ENCODE measurements at regions not wholly inside any gene's neighbourhood (a gene's known extent, or its start where the extent isn't known, plus 50 kb on each side); places are given as distances from the start of the nearest gene placed in this dataset.

DNA sequence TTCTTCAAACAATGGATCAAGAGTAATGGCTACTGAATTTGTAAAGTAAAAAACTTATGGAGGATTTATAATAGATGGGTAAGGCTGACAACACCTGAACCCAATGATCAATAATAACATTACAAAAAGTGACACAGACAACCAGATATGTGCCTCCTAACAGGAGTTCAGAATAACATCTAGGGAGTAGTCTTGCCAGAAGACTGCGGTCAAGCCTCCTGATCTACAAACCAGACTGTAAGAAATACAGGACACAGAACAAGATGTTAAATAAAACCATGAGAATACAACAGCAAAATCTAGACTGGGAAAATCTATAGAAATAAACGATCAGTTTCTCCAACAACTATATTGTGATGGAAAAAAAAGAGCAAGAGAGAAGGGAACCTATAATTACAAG is 262.6 kb upstream of the TMTC1 start:
- DNase-seq (ENCODE audit: insufficient read length, low spot score) (no peak), FAIRE-seq (no peak)
- TF ChIP-seq POLR2A (IDR thresholded peaks at IDR 0.05; ENCODE audit: low read depth, low read length) (no peak), PAX5 (IDR thresholded peaks at IDR 0.05; ENCODE audit: insufficient read depth, low read length, severe bottlenecking) (no peak), SPI1 (IDR thresholded peaks at IDR 0.05; ENCODE audit: low read depth, low read length) (no peak), POU2F2 (IDR thresholded peaks at IDR 0.05; ENCODE audit: low read depth, low read length) (no peak), TAF1 (IDR thresholded peaks at IDR 0.05; ENCODE audit: low read depth, low read length) (no peak), POLR2AphosphoS5 (IDR thresholded peaks at IDR 0.05; ENCODE audit: low read depth, low read length) (no peak)

DNA sequence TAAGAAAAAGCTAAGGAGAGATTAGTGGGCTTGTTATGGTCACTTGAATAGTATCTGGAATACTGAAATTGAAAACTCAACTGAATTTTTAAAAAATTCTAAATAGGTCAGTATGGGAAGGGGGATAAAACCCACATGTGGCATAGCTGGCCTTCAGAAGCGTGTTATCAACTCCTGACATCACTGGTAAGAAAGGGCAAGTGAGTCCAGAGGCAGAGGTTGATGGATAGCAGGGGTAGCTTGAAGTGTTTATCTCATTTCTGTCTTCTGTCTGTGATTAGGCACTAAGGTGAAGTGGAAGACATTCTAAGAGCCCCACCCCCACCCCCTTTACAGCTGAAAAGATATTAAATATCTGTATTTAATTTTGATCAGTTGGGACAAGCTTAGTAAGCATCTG is 261.4 kb upstream of the TMTC1 start:
- no peak for DNase-seq (ENCODE audit: insufficient read length, low spot score)
- TF ChIP-seq SPI1 (IDR thresholded peaks at IDR 0.05; ENCODE audit: low read depth, low read length), result no peak
- TF ChIP-seq PAX5 (IDR thresholded peaks at IDR 0.05; ENCODE audit: insufficient read depth, low read length, severe bottlenecking), result no peak
- TF ChIP-seq POLR2A (IDR thresholded peaks at IDR 0.05; ENCODE audit: low read depth, low read length), result no peak
- TF ChIP-seq TAF1 (IDR thresholded peaks at IDR 0.05; ENCODE audit: low read depth, low read length), result no peak
- TF ChIP-seq POU2F2 (IDR thresholded peaks at IDR 0.05; ENCODE audit: low read depth, low read length), result no peak
- no peak for TF ChIP-seq POLR2AphosphoS5 (IDR thresholded peaks at IDR 0.05; ENCODE audit: low read depth, low read length)
- FAIRE-seq, result no peak

DNA sequence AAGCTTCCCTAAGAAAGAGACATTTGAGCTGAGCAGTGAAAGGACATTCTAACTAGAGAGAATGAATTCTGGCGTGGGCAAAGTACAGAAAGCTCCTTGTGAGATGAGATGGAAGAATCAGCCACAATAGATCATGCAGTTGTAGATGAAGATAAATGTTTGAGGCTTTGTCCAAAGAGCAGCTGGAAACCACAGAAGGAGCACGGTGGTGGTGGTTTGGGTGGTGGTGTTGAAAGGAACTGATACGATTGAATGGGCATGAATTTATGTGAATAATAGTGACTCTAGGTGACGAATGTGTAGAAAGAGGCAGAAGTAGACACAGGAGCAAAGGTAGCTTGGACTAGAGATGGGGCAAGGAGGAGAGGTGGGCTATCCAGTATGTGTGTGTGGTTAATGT is 260.5 kb upstream of the TMTC1 start:
- FAIRE-seq, result no peak
- DNase-seq (ENCODE audit: insufficient read length, low spot score), result no peak
- TF ChIP-seq TAF1 (IDR thresholded peaks at IDR 0.05; ENCODE audit: low read depth, low read length) (no peak), POLR2AphosphoS5 (IDR thresholded peaks at IDR 0.05; ENCODE audit: low read depth, low read length) (no peak), POU2F2 (IDR thresholded peaks at IDR 0.05; ENCODE audit: low read depth, low read length) (no peak), POLR2A (IDR thresholded peaks at IDR 0.05; ENCODE audit: low read depth, low read length) (no peak), SPI1 (IDR thresholded peaks at IDR 0.05; ENCODE audit: low read depth, low read length) (no peak), PAX5 (IDR thresholded peaks at IDR 0.05; ENCODE audit: insufficient read depth, low read length, severe bottlenecking) (no peak)

DNA sequence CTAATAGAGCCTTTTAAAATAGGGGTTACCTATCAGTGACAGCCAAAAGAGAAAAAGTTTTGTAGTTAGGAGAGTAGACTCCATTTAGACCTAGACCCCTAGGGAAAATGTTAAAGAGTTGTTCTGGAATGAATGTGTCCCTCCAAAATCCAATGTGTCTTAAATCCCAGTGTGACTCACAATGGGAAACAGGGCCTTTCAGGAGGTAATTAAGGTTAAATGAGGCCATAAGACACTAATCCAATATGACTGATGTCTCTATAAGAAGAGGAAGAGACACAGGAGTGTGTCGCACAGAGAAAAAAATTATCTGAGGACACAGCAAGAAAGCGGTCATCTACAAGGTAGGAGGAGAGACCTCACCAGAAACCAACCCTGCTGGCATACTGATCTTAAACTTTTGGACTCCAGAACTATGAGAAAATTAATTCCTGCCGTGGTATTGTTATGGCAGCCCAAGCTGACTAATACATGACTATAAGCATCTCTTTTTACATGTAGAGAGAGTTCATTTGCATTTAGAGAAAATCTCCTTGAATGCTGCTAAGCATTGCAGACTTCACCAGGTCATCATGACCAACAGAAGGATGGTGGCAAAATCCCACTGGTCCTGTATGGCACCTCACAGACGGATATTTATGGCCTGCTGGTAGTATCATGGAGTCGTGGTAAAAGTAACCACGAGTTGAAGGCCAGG is 259.6 kb upstream of the TMTC1 start:
- DNase-seq (ENCODE audit: insufficient read length, low spot score) (no peak), FAIRE-seq (no peak)
- TF ChIP-seq POLR2AphosphoS5 (IDR thresholded peaks at IDR 0.05; ENCODE audit: low read depth, low read length) (no peak), PAX5 (IDR thresholded peaks at IDR 0.05; ENCODE audit: insufficient read depth, low read length, severe bottlenecking) (no peak), SPI1 (IDR thresholded peaks at IDR 0.05; ENCODE audit: low read depth, low read length) (no peak), TAF1 (IDR thresholded peaks at IDR 0.05; ENCODE audit: low read depth, low read length) (no peak), POU2F2 (IDR thresholded peaks at IDR 0.05; ENCODE audit: low read depth, low read length) (no peak), POLR2A (IDR thresholded peaks at IDR 0.05; ENCODE audit: low read depth, low read length) (no peak)

DNA sequence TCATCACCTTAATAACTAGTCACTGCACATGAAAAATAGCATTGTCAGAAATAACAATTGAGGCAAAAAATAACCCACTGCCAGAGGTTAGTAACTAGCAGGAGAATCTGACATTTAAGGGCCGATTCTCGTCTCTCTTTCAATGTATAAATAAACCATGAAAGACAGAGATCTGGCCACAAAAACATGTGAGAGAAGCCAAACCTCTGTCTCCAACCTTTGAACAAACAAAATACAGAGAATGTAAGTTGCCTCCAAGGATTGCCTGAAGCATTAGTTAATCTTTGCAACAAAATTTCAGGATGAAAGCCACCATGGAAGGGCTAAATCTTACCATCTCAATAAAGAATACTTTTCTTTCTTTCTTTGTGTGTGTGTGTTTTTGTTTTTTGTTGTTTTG is 257.4 kb upstream of the TMTC1 start:
- FAIRE-seq (no peak), DNase-seq (ENCODE audit: insufficient read length, low spot score) (no peak)
- no peak for TF ChIP-seq TAF1 (IDR thresholded peaks at IDR 0.05; ENCODE audit: low read depth, low read length)
- TF ChIP-seq SPI1 (IDR thresholded peaks at IDR 0.05; ENCODE audit: low read depth, low read length), result no peak
- no peak for TF ChIP-seq POLR2AphosphoS5 (IDR thresholded peaks at IDR 0.05; ENCODE audit: low read depth, low read length)
- TF ChIP-seq POU2F2 (IDR thresholded peaks at IDR 0.05; ENCODE audit: low read depth, low read length), result no peak
- TF ChIP-seq POLR2A (IDR thresholded peaks at IDR 0.05; ENCODE audit: low read depth, low read length), result no peak
- no peak for TF ChIP-seq PAX5 (IDR thresholded peaks at IDR 0.05; ENCODE audit: insufficient read depth, low read length, severe bottlenecking)

DNA sequence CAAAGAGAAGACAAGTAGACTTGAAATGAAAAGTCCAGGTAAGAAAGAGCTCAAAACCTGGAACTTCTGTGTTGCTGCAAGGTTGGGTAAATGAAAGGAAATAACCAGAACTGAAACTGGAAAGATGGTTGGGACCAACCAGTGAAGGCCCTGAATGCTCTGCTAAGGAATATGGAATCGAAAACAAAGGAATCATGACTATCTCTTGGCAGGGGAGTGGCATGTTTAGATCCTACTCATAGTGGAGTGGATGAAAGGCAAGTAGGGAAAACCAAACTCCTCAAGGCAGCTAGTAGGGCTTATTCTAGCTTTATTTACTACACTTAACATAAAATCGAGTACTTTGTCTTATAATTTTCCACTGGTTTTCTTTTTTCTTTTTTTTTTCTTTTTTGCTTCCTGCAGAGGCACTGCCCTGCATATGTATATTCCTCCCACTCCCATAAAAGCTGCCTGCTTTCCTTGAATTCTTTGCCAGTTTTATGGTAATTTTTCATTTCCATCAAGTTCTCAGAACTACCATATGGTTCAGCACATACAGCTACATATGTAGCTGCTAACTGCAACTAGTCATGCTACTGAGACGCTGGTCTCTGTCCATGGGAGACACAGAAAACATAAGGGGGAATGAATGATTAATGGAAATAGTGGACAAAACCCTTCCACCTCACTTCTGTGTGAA is 247.1 kb upstream of the TMTC1 start:
- TF ChIP-seq POLR2AphosphoS5 (IDR thresholded peaks at IDR 0.05; ENCODE audit: low read depth, low read length) (no peak), PAX5 (IDR thresholded peaks at IDR 0.05; ENCODE audit: insufficient read depth, low read length, severe bottlenecking) (no peak), POU2F2 (IDR thresholded peaks at IDR 0.05; ENCODE audit: low read depth, low read length) (no peak), POLR2A (IDR thresholded peaks at IDR 0.05; ENCODE audit: low read depth, low read length) (no peak), SPI1 (IDR thresholded peaks at IDR 0.05; ENCODE audit: low read depth, low read length) (no peak), TAF1 (IDR thresholded peaks at IDR 0.05; ENCODE audit: low read depth, low read length) (no peak)
- FAIRE-seq (no peak), DNase-seq (ENCODE audit: insufficient read length, low spot score) (no peak)

DNA sequence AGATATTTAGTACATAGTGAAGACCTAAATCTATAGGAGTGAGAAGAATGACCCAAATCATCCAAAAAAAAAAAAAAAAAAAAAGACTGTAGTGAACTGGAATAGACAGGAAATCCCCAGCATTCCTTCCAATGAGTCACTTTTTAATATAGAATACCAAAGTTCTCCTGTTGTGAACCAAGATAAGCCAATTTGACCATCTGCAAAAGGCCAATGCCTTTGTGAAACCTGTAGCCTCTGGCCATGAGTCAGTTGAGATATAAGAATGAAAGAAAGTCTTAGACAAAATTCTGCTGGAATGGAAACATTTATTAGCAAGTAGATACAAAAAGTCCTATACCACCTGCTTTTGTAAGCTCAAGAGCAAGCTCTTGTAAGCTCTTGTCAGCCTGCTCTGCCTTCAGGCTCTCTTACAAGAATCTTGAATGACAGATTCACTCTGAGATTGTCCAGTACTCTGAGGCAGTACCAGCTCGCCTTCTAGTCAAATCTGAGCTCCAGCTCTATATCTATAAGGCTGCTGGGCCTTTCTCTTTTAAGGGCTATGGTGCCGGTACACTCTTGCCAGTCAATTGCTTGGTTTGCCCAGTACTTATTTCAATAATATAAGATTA is 243.0 kb upstream of the TMTC1 start:
- FAIRE-seq (no peak), DNase-seq (ENCODE audit: insufficient read length, low spot score) (no peak)
- no peak for TF ChIP-seq POLR2A (IDR thresholded peaks at IDR 0.05; ENCODE audit: low read depth, low read length)

DNA sequence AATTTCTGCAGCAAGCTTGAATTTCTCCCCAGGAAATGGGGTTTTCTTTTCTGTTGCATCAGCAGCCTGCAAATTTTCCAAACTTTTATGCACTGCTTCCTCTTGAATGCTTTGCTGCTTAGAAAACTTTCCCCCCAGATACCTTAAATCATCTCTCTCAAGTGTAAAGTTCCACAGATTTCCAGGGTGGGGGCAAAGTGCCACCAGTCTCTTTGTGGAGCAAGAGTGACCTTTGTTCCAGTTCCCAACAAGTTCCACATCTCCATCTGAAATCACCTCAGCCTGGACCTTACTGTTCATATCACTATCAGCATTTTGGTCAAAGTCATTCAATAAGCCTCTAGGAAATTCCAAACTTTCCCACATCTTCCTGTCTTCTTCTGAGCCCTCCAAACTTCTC is 241.6 kb upstream of the TMTC1 start:
- FAIRE-seq (no peak), DNase-seq (ENCODE audit: insufficient read length, low spot score) (no peak)
- TF ChIP-seq POLR2AphosphoS5 (IDR thresholded peaks at IDR 0.05; ENCODE audit: low read depth, low read length) (no peak), PAX5 (IDR thresholded peaks at IDR 0.05; ENCODE audit: insufficient read depth, low read length, severe bottlenecking) (no peak), POU2F2 (IDR thresholded peaks at IDR 0.05; ENCODE audit: low read depth, low read length) (no peak), TAF1 (IDR thresholded peaks at IDR 0.05; ENCODE audit: low read depth, low read length) (no peak), SPI1 (IDR thresholded peaks at IDR 0.05; ENCODE audit: low read depth, low read length) (no peak), POLR2A (IDR thresholded peaks at IDR 0.05; ENCODE audit: low read depth, low read length) (no peak)

DNA sequence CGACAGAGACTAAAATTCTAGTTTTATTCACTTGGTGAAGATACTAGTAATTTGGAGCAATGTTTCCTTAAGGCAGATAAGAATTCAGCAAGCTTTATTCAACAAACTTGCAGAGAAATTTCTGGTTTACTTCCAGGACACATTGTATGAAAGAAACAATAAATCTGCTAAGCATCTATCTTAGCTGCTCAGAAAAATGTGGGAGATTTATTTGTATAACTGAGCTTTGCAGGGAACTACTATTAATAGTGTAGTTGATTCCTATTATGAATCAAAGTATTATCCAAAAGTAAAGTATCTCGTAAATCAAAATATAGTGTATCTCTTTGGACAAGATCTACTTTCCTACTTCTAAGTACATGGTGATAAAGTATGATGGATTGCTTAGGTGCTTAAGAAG is 239.4 kb upstream of the TMTC1 start:
- no peak for TF ChIP-seq TAF1 (IDR thresholded peaks at IDR 0.05; ENCODE audit: low read depth, low read length)
- no peak for TF ChIP-seq PAX5 (IDR thresholded peaks at IDR 0.05; ENCODE audit: insufficient read depth, low read length, severe bottlenecking)
- no peak for DNase-seq (ENCODE audit: insufficient read length, low spot score)
- no peak for FAIRE-seq

All from GM12891 (cell line).